NCI-H1092 (cell line): ENCODE measurements at regions not wholly inside any gene's neighbourhood (a gene's known extent, or its start where the extent isn't known, plus 50 kb on each side); places are given as distances from the start of the nearest gene placed in this dataset.
"Not testable (repeated sequence)": the region's sequence is repeated elsewhere in the genome, so short reads cannot be mapped to it uniquely, and the experiment has no call there.

Source experiments
- DNase-seq: peaks from one replicate; lab custom pipeline; 2025; lab: John Stamatoyannopoulos, UW

- peak; percentile 66 for DNase-seq
Measured at GRCh38 chr9:13443346-13444244, 164.1 kb upstream of the MPDZ start.

- DNase-seq, result no peak
Measured at GRCh38 chr9:13439685-13440476, 160.4 kb upstream of the MPDZ start.

GRCh38 chr9:13437866-13438265 lies 158.4 kb upstream of the MPDZ start:
- DNase-seq, result no peak

GRCh38 chr9:13436591-13436990 lies 157.1 kb upstream of the MPDZ start:
- no peak for DNase-seq

- DNase-seq, result not testable (repeated sequence)
Measured at GRCh38 chr9:13433453-13433852, 154.0 kb upstream of the MPDZ start.

- no peak for DNase-seq
Measured at GRCh38 chr9:13432904-13433303, 153.4 kb upstream of the MPDZ start.

GRCh38 chr9:13431692-13432091 lies 152.2 kb upstream of the MPDZ start:
- DNase-seq, result no peak

GRCh38 chr9:13431222-13431536 lies 151.7 kb upstream of the MPDZ start:
- DNase-seq, result no peak

GRCh38 chr9:13430368-13431221 lies 151.1 kb upstream of the MPDZ start:
- no peak for DNase-seq

GRCh38 chr9:13429301-13430190 lies 150.1 kb upstream of the MPDZ start:
- no peak for DNase-seq

GRCh38 chr9:13428766-13429165 lies 149.3 kb upstream of the MPDZ start:
- no peak for DNase-seq

- peak; percentile 15 for DNase-seq
Measured at GRCh38 chr9:13427587-13427986, 148.1 kb upstream of the MPDZ start.

GRCh38 chr9:13426606-13427005 lies 147.1 kb upstream of the MPDZ start:
- DNase-seq, result no peak

GRCh38 chr9:13424872-13425271 lies 145.4 kb upstream of the MPDZ start:
- DNase-seq, result no peak

- no peak for DNase-seq
Measured at GRCh38 chr9:13424204-13424603, 144.7 kb upstream of the MPDZ start.

GRCh38 chr9:13414349-13414748 lies 134.9 kb upstream of the MPDZ start:
- DNase-seq, result no peak

GRCh38 chr9:13412331-13412730 lies 132.8 kb upstream of the MPDZ start:
- DNase-seq, result no peak

- no peak for DNase-seq
Measured at GRCh38 chr9:13411791-13412190, 132.3 kb upstream of the MPDZ start.

GRCh38 chr9:13410566-13411031 lies 131.1 kb upstream of the MPDZ start:
- no peak for DNase-seq

GRCh38 chr9:13397661-13398060 lies 118.2 kb upstream of the MPDZ start:
- no peak for DNase-seq

- DNase-seq, result no peak
Measured at GRCh38 chr9:13397220-13397619, 117.7 kb upstream of the MPDZ start.
